ENCODE measurements at regions not wholly inside any gene's neighbourhood (a gene's known extent, or its start where the extent isn't known, plus 50 kb on each side); places are given as distances from the start of the nearest gene placed in this dataset.

- no peak for DNase-seq (ENCODE audit: low read depth in 1 of 2, low spot score in 1 of 2)
- no peak overlapping the region for H3K27ac ChIP-seq (replicated peaks)
- no peak overlapping the region for H3K4me3 ChIP-seq (replicated peaks; ENCODE audit: insufficient read depth, low read length)
- TF ChIP-seq GABPA (IDR thresholded peaks at IDR 0.05; ENCODE audit: low read depth): no peak
- no peak for TF ChIP-seq POLR2AphosphoS5 (IDR thresholded peaks at IDR 0.05; ENCODE audit: low read depth)
- TF ChIP-seq, protein P1, sequence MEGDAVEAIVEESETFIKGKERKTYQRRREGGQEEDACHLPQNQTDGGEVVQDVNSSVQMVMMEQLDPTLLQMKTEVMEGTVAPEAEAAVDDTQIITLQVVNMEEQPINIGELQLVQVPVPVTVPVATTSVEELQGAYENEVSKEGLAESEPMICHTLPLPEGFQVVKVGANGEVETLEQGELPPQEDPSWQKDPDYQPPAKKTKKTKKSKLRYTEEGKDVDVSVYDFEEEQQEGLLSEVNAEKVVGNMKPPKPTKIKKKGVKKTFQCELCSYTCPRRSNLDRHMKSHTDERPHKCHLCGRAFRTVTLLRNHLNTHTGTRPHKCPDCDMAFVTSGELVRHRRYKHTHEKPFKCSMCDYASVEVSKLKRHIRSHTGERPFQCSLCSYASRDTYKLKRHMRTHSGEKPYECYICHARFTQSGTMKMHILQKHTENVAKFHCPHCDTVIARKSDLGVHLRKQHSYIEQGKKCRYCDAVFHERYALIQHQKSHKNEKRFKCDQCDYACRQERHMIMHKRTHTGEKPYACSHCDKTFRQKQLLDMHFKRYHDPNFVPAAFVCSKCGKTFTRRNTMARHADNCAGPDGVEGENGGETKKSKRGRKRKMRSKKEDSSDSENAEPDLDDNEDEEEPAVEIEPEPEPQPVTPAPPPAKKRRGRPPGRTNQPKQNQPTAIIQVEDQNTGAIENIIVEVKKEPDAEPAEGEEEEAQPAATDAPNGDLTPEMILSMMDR (IDR thresholded peaks at IDR 0.05; ENCODE audit: insufficient read depth, low read length): no peak
- TF ChIP-seq SPI1 (IDR thresholded peaks at IDR 0.05; ENCODE audit: borderline replicate concordance, low read depth): no peak
- TF ChIP-seq REST (IDR thresholded peaks at IDR 0.05; ENCODE audit: insufficient replicate concordance, low read depth): no peak
- peaks cover 9% of the 10 kb centered on the region for H3K27me3 ChIP-seq (ENCODE audit: insufficient read depth, poor library complexity, severe bottlenecking)
Observed at GRCh38 chr3:43861635-43862034, 170.9 kb downstream of the ABHD5 start.

GRCh38 chr3:43862470-43862869, 171.7 kb downstream of the ABHD5 start:
- Histone ChIP-seq H3K27ac (replicated peaks) (no peak overlapping the region), H3K4me3 (replicated peaks; ENCODE audit: insufficient read depth, low read length) (no peak overlapping the region), H3K27me3 (ENCODE audit: insufficient read depth, poor library complexity, severe bottlenecking) (peaks cover 9% of the 10 kb centered on the region)
- DNase-seq (ENCODE audit: low read depth in 1 of 2, low spot score in 1 of 2): no peak
- TF ChIP-seq SPI1 (IDR thresholded peaks at IDR 0.05; ENCODE audit: borderline replicate concordance, low read depth) (no peak), POLR2AphosphoS5 (IDR thresholded peaks at IDR 0.05; ENCODE audit: low read depth) (no peak), REST (IDR thresholded peaks at IDR 0.05; ENCODE audit: insufficient replicate concordance, low read depth) (no peak), GABPA (IDR thresholded peaks at IDR 0.05; ENCODE audit: low read depth) (no peak)
- TF ChIP-seq, protein P1 (IDR thresholded peaks at IDR 0.05; ENCODE audit: insufficient read depth, low read length): no peak

DNA sequence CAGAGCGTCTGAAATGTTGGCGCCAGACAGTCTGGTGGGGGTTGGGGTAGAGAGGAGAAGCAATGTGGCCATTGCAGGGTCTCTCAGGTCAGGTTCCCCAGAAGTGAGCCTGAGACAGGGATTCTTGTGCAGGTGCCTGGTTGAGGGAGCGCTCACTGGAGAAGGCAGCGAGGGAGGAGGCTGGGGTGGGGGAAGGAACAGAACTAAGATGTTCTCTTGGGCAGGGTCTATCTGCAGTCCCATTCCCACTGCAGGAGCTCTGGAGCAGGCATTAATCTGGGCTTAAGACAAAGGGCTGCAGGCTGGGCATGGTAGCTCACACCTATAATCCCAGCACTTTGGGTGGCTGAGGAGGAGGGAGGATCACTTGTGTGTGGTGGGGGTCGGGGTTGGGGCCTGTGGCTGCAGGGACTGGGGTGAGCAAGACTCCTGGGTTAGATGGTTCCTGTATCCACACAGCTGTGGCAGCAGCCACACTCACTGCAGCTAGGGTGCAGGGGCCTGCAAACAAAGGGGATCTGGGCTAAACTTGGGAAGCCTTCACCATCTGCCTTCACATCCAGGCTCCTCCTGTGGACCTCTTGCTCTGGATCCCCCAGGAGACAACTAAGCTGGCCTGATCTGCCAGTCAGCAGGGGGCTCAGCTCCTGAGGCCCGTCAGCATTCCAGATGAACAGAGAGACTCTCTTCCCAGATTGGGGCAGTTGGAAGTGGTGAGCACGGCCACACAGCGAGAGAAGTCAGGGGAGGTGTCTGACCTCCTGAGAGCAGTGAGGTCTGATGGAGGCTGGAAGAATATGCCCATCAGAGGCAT, 172.5 kb downstream of the ABHD5 start:
- H3K4me3 ChIP-seq (replicated peaks; ENCODE audit: insufficient read depth, low read length): no peak overlapping the region
- peaks cover 10% of the 10 kb centered on the region for H3K27me3 ChIP-seq (ENCODE audit: insufficient read depth, poor library complexity, severe bottlenecking)
- TF ChIP-seq REST (IDR thresholded peaks at IDR 0.05; ENCODE audit: insufficient replicate concordance, low read depth): no peak
- TF ChIP-seq GABPA (IDR thresholded peaks at IDR 0.05; ENCODE audit: low read depth): no peak
- TF ChIP-seq POLR2AphosphoS5 (IDR thresholded peaks at IDR 0.05; ENCODE audit: low read depth): no peak
- no peak for TF ChIP-seq SPI1 (IDR thresholded peaks at IDR 0.05; ENCODE audit: borderline replicate concordance, low read depth)
- TF ChIP-seq, protein P1 (IDR thresholded peaks at IDR 0.05; ENCODE audit: insufficient read depth, low read length): no peak
- no peak for DNase-seq (ENCODE audit: low read depth in 1 of 2, low spot score in 1 of 2)
- H3K27ac ChIP-seq (replicated peaks): no peak overlapping the region

Measured in HL-60 (cell line).